Fibroblast of lung (primary cell): ENCODE measurements at regions not wholly inside any gene's neighbourhood (a gene's known extent, or its start where the extent isn't known, plus 50 kb on each side); places are given as distances from the start of the nearest gene placed in this dataset.
A peak's percentile ranks its signal among the peaks of the same experiment; 100 is the strongest.

ENCODE experiments used
- DNase-seq, 2 donors: peaks; one replicate each; pipeline versions ENCODE4 v3.0.0 to v3.0.0-alpha.2; 2010; ENCODE audit warnings: low read depth in 2 of 2
- H2AFZ ChIP-seq: 2 replicates; pipeline ENCODE4 v1.5.1; 2012; ENCODE audit warnings: low read length, control low read depth, inconsistent platforms
- H3K27ac ChIP-seq: 2 replicates; pipeline ENCODE4 v1.5.1; 2011; ENCODE audit warnings: low read length, control low read depth; ENCODE audit not compliant: insufficient read depth
- H3K27me3 ChIP-seq: 2 replicates; pipeline ENCODE4 v1.5.1; 2011; ENCODE audit warnings: mild to moderate bottlenecking, low read length; ENCODE audit not compliant: control insufficient read depth, insufficient read depth
- H3K36me3 ChIP-seq: 2 replicates; pipeline ENCODE4 v1.5.1; 2011; ENCODE audit warnings: low read length; ENCODE audit not compliant: control insufficient read depth, insufficient read depth
- H3K4me1 ChIP-seq: 2 replicates; pipeline ENCODE4 v1.5.1; 2011; ENCODE audit warnings: low read length; ENCODE audit not compliant: control insufficient read depth, insufficient read depth; ENCODE audit errors: extremely low read depth
- H3K4me2 ChIP-seq: 2 replicates; pipeline ENCODE4 v1.5.1; 2011; ENCODE audit warnings: low read length, control low read depth; ENCODE audit not compliant: insufficient read depth; ENCODE audit errors: extremely low read depth
- H3K4me3 ChIP-seq, 4 experiments: fragments of 200-600 bp in 1 of 4; sonication (generic) in 1 of 4; replicated peaks in 1 of 4; 2 replicates each; pipeline ENCODE4 v1.5.1; 2011 to 2016; ENCODE audit warnings: low read length in 4 of 4, low read depth in 3 of 4, mild to moderate bottlenecking in 3 of 4, control low read depth in 2 of 4, inconsistent platforms in 1 of 4, mixed read lengths in 1 of 4; ENCODE audit not compliant: insufficient read depth in 1 of 4; ENCODE audit errors: control extremely low read depth in 1 of 4
- H3K79me2 ChIP-seq: 2 replicates; pipeline ENCODE4 v1.5.1; 2012; ENCODE audit warnings: mild to moderate bottlenecking, low read length, inconsistent platforms; ENCODE audit not compliant: control insufficient read depth, insufficient read depth
- H3K9ac ChIP-seq: 2 replicates; pipeline ENCODE4 v1.5.1; 2011; ENCODE audit warnings: mild to moderate bottlenecking, low read length, control low read depth; ENCODE audit not compliant: insufficient read depth
- H3K9me3 ChIP-seq: 2 replicates; pipeline ENCODE4 v1.5.1; 2012; ENCODE audit warnings: low read depth, low read length; ENCODE audit not compliant: control insufficient read depth, insufficient read depth
- H4K20me1 ChIP-seq: 2 replicates; pipeline ENCODE4 v1.5.1; 2011; ENCODE audit warnings: low read length; ENCODE audit not compliant: control insufficient read depth, insufficient read depth; ENCODE audit errors: extremely low read depth
- EZH2 ChIP-seq: IDR thresholded peaks from 2 replicates; pipeline ENCODE4 v1.5.1; 2012; ENCODE audit warnings: low read length, control low read depth, mild to moderate bottlenecking; ENCODE audit errors: missing control alignments
- TF ChIP-seq, protein P1 (sequence below), 2 donors: IDR thresholded peaks in 1 of 2; conservative IDR thresholded peaks in 1 of 2; 1 replicate in 1 of 2; 2 replicates in 1 of 2; pipeline ENCODE4 v1.5.1; 2011 to 2012; ENCODE audit warnings: low read length in 2 of 2, control low read depth in 1 of 2, inconsistent platforms in 1 of 2, low read depth in 1 of 2, mild to moderate bottlenecking in 1 of 2

DNA sequence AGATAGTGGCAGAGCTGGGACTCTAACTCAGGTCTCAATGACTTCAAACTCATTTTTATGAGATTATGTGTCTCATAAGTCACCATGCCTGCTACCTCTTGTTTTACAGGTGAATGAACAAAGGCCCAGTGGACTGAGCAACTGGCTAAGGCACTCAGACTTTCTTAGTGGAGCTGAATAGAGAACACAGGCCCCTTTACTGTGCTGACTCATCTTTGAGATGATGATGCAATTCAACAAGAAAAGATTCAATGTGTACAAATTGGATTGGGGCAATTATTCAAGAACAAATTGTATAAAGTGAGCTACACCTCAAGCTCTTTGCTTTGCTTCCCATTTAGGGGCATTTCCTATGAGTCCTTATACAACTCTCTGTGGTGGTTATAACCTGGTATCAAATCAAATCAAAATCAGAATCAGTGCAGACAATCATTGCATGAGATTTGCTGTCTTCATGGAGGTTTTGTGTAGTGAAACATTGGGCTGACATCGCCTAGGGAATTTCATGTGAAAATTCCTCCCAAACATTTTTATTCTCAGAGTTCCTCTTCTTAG, 84.3 kb upstream of the PPP2R2B start:
- Histone ChIP-seq H3K27me3 (no peaks in the 10 kb centered on the region), H3K4me1 (no peaks in the 10 kb centered on the region), H4K20me1 (no peaks in the 10 kb centered on the region), H3K79me2 (no peaks in the 10 kb centered on the region), H2AFZ (no peak overlapping the region), H3K9me3 (no peaks in the 10 kb centered on the region), H3K27ac (no peak overlapping the region), H3K9ac (no peak overlapping the region), H3K36me3 (no peaks in the 10 kb centered on the region), H3K4me2 (no peak overlapping the region), H3K4me3 (no peak overlapping the region)
- TF ChIP-seq, protein P1, sequence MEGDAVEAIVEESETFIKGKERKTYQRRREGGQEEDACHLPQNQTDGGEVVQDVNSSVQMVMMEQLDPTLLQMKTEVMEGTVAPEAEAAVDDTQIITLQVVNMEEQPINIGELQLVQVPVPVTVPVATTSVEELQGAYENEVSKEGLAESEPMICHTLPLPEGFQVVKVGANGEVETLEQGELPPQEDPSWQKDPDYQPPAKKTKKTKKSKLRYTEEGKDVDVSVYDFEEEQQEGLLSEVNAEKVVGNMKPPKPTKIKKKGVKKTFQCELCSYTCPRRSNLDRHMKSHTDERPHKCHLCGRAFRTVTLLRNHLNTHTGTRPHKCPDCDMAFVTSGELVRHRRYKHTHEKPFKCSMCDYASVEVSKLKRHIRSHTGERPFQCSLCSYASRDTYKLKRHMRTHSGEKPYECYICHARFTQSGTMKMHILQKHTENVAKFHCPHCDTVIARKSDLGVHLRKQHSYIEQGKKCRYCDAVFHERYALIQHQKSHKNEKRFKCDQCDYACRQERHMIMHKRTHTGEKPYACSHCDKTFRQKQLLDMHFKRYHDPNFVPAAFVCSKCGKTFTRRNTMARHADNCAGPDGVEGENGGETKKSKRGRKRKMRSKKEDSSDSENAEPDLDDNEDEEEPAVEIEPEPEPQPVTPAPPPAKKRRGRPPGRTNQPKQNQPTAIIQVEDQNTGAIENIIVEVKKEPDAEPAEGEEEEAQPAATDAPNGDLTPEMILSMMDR (conservative IDR thresholded peaks at IDR 0.05 in 1 of 2, IDR thresholded peaks at IDR 0.05 in 1 of 2; ENCODE audit: low read depth in 1 of 2, low read length in 2 of 2): no peak
- no peak for TF ChIP-seq EZH2
- peak; percentile 62 to 71 for DNase-seq

DNA sequence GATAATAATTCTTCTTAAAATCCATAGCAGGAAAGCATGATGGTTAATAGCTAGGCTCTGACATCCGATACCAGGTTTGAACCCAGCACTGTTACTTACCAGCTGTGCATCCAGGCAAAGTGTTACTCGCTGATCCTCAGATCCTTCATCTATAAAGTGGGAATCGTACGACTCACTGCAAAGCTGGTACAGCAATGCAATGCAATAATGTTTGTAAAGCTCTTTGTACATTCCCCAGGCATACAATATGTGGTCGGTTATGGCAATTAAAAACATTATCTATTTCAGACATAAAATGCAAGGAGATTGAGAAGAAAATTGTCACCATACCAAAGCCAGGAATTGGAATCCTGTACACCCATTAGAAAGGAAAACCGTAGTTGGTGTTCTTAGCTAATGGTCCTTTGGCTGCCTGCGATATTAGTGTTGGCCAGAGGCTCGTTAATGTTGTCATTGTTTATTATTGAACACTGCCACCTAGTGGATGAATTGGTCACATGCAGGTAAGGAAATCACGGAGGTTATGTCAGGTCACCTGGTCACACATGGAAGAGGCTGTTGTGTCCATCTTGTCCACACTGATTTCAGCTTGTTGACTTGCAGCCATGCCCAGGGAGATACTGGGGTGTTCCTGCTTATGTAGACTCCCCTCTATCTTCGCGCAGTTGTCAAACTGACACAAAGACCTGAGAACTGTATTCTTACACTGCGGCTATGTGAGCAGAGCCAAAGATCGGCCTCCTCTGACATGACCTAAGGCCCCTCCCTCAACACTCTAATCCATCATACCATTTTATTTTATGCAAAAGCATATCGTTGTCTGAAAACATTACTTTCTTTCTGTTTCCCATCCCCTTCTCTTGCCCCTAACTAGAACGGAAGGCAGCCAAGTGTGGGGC, 87.5 kb upstream of the PPP2R2B start:
- H3K9me3 ChIP-seq: no peaks in the 10 kb centered on the region
- no peak overlapping the region for H3K4me2 ChIP-seq
- no peaks in the 10 kb centered on the region for H4K20me1 ChIP-seq
- no peaks in the 10 kb centered on the region for H3K27me3 ChIP-seq
- TF ChIP-seq, protein P1 (conservative IDR thresholded peaks at IDR 0.05 in 1 of 2, IDR thresholded peaks at IDR 0.05 in 1 of 2; ENCODE audit: low read depth in 1 of 2, low read length in 2 of 2): peak; percentile 75 to 81
- TF ChIP-seq EZH2: no peak
- no peak overlapping the region for H3K4me3 ChIP-seq
- H3K27ac ChIP-seq: no peak overlapping the region
- H3K9ac ChIP-seq: no peak overlapping the region
- H2AFZ ChIP-seq: no peak overlapping the region
- no peaks in the 10 kb centered on the region for H3K36me3 ChIP-seq
- no peaks in the 10 kb centered on the region for H3K79me2 ChIP-seq
- H3K4me1 ChIP-seq: no peaks in the 10 kb centered on the region
- peak; percentile 65 to 79 for DNase-seq

DNA sequence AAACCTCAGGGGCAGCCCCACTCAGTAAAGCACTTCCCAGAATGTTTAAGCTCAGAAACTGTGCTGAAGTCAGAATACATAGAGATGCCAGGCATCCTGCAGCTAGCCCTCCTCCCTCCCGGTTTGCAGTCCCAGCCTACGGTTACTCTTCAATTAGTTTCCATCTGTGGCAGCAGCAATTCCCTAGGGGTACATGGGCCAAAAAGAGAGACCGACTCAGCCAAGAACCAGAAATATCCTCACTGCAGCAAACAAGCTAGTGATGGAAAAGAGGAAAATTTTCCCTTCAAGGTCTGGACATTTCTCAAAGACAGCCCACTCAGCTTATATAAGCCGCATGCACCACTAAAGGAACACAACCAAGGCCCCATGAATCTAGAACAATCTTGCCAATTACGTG, 89.1 kb upstream of the PPP2R2B start:
- Histone ChIP-seq H3K9ac (no peak overlapping the region), H3K4me3 (no peak overlapping the region), H3K27ac (no peak overlapping the region), H3K9me3 (no peaks in the 10 kb centered on the region), H2AFZ (no peak overlapping the region), H3K27me3 (no peaks in the 10 kb centered on the region), H3K4me1 (no peaks in the 10 kb centered on the region), H4K20me1 (no peaks in the 10 kb centered on the region), H3K79me2 (no peaks in the 10 kb centered on the region), H3K4me2 (no peak overlapping the region), H3K36me3 (no peaks in the 10 kb centered on the region)
- no peak for DNase-seq
- TF ChIP-seq, protein P1 (conservative IDR thresholded peaks at IDR 0.05 in 1 of 2, IDR thresholded peaks at IDR 0.05 in 1 of 2; ENCODE audit: low read depth in 1 of 2, low read length in 2 of 2): no peak
- no peak for TF ChIP-seq EZH2
